PC-9 (cell line): ENCODE measurements at regions not wholly inside any gene's neighbourhood (a gene's known extent, or its start where the extent isn't known, plus 50 kb on each side); places are given as distances from the start of the nearest gene placed in this dataset.

Source experiments
- CTCF ChIP-seq: fragments of 200-600 bp; sonication (generic); conservative IDR thresholded peaks from 2 replicates; pipeline ENCODE4 v1.6.1; 2017; ENCODE audit warnings: mixed run types, antibody characterized with exemption, mild to moderate bottlenecking, moderate library complexity
- EZH2 ChIP-seq: fragments of 200-600 bp; sonication (generic); IDR thresholded peaks from 2 replicates; pipeline ENCODE4 v1.8.0; 2017; ENCODE audit warnings: antibody characterized with exemption, low read depth

- TF ChIP-seq EZH2 (no peak), CTCF (no peak)
Measured at GRCh38 chr22:48560836-48561235, 1266.8 kb downstream of the BRD1 start.
